Ascending aorta (tissue), 2 donors: ENCODE measurements at regions not wholly inside any gene's neighbourhood (a gene's known extent, or its start where the extent isn't known, plus 50 kb on each side); places are given as distances from the start of the nearest gene placed in this dataset.

Experiments
- DNase-seq, 2 donors: peaks; one replicate each; pipeline ENCODE4 v3.0.0-alpha.2; 2019; ENCODE audit warnings: low spot score in 2 of 2
- H3K27ac ChIP-seq, 2 donors: fragments of 200-600 bp; sonication (generic); one replicate each; pipeline ENCODE4 v1.5.1; 2016 to 2017; ENCODE audit warnings: mild to moderate bottlenecking in 1 of 2
- H3K27me3 ChIP-seq: fragments of 200-600 bp; sonication (generic); one replicate; pipeline ENCODE4 v1.5.1; 2017
- H3K36me3 ChIP-seq, 2 donors: fragments of 200-600 bp; sonication (generic); one replicate each; pipeline ENCODE4 v1.5.1; 2016
- H3K4me1 ChIP-seq, 2 donors: fragments of 200-600 bp; sonication (generic); one replicate each; pipeline ENCODE4 v1.5.1; 2016 to 2017; ENCODE audit warnings: mild to moderate bottlenecking in 1 of 2
- H3K4me3 ChIP-seq, 2 donors: fragments of 200-600 bp; sonication (generic); one replicate each; pipeline ENCODE4 v1.5.1; 2016 to 2017; ENCODE audit warnings: mild to moderate bottlenecking in 1 of 2
- H3K9me3 ChIP-seq, 2 donors: fragments of 200-600 bp; sonication (generic); one replicate each; pipeline ENCODE4 v1.5.1; 2016
- intact Hi-C: fragments of 100-400 bp; cut with DNase I; formaldehyde crosslinking; loops from one replicate; pipeline ENCODE4 v1.15.1; 2023
- TF ChIP-seq, protein P1 (sequence below), 3 experiments: fragments of 200-600 bp in 2 of 3; fragments of 450-650 bp in 1 of 3; sonication (generic) in 2 of 3; IDR thresholded peaks; one replicate each; pipeline ENCODE4 v1.5.1; 2016 to 2019; ENCODE audit warnings: antibody characterized with exemption in 3 of 3, mild to moderate bottlenecking in 1 of 3, moderate library complexity in 1 of 3

DNA sequence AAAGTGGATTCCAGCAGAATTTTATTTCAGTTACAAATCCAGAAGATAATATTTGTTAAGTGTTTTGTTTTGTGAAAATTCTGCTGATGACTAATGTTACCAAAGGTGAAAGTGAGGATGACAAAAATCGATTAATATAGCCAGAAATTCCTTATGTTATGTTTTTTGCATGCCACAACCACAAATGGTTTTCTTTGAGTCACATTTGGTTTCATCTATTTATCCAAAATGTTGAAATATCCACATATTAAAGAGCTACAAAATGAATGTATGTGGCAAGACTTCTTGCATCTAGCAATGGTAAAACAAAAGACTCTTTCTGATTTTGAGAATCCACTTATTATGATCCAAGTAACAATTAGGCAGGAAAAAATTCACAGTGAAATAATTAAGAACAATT lies 150.1 kb upstream of the LRRC4C start:
- Histone ChIP-seq H3K9me3 (no peaks in the 10 kb centered on the region), H3K4me1 (no peaks in the 10 kb centered on the region), H3K27ac (no peak overlapping the region), H3K4me3 (no peak overlapping the region), H3K27me3 (no peaks in the 10 kb centered on the region), H3K36me3 (no peaks in the 10 kb centered on the region)
- TF ChIP-seq, protein P1, sequence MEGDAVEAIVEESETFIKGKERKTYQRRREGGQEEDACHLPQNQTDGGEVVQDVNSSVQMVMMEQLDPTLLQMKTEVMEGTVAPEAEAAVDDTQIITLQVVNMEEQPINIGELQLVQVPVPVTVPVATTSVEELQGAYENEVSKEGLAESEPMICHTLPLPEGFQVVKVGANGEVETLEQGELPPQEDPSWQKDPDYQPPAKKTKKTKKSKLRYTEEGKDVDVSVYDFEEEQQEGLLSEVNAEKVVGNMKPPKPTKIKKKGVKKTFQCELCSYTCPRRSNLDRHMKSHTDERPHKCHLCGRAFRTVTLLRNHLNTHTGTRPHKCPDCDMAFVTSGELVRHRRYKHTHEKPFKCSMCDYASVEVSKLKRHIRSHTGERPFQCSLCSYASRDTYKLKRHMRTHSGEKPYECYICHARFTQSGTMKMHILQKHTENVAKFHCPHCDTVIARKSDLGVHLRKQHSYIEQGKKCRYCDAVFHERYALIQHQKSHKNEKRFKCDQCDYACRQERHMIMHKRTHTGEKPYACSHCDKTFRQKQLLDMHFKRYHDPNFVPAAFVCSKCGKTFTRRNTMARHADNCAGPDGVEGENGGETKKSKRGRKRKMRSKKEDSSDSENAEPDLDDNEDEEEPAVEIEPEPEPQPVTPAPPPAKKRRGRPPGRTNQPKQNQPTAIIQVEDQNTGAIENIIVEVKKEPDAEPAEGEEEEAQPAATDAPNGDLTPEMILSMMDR (IDR thresholded peaks at IDR 0.05), result no peak
- intact Hi-C loops, result no loop called here
- no peak for DNase-seq

DNA sequence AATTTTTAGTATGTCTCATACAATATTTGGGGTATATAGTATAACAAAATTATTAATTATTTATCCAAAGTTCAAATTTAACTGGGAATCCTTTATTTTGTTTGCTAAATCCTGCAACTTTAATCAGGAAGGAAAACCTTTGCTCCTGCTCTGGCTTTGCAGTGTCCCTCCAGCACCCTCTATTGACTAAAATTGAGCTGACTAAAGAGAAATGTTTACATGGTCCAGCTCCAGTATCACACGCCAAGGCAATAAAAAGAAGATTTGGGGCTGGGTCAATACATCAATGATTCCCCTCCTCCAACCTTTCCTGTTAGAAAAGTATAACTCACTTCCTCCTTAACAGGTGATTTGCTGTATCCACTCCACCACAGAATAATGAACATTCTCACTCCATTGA lies 153.0 kb upstream of the LRRC4C start:
- H3K4me3 ChIP-seq, result no peak overlapping the region
- TF ChIP-seq, protein P1 (IDR thresholded peaks at IDR 0.05), result no peak
- no peaks in the 10 kb centered on the region for H3K4me1 ChIP-seq
- intact Hi-C loops, result no loop called here
- H3K36me3 ChIP-seq, result no peaks in the 10 kb centered on the region
- no peak for DNase-seq
- no peaks in the 10 kb centered on the region for H3K27me3 ChIP-seq
- H3K27ac ChIP-seq, result no peak overlapping the region
- H3K9me3 ChIP-seq, result no peaks in the 10 kb centered on the region

DNA sequence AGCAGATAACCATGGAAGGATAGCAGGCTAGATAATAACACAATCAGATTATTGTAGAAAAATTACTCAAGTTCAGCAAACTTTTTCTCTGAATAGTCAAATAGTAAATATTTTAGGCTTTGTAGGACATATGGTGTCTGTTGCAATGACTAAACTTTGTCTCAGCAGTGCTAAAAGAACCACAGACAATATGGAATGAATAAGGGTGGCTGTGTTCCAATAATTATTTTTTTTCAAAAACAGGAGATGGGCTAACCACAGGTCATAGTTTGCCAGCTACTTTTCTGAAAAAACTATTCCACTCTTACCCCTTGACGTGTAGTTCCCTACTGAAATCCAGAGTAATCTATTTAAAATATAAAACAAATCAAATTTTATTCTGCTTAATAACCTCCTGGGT lies 153.9 kb upstream of the LRRC4C start:
- intact Hi-C loops, result no loop called here
- Histone ChIP-seq H3K36me3 (no peaks in the 10 kb centered on the region), H3K4me3 (no peak overlapping the region), H3K9me3 (no peaks in the 10 kb centered on the region), H3K27me3 (no peaks in the 10 kb centered on the region), H3K27ac (no peak overlapping the region), H3K4me1 (no peaks in the 10 kb centered on the region)
- no peak for DNase-seq
- TF ChIP-seq, protein P1 (IDR thresholded peaks at IDR 0.05), result no peak

DNA sequence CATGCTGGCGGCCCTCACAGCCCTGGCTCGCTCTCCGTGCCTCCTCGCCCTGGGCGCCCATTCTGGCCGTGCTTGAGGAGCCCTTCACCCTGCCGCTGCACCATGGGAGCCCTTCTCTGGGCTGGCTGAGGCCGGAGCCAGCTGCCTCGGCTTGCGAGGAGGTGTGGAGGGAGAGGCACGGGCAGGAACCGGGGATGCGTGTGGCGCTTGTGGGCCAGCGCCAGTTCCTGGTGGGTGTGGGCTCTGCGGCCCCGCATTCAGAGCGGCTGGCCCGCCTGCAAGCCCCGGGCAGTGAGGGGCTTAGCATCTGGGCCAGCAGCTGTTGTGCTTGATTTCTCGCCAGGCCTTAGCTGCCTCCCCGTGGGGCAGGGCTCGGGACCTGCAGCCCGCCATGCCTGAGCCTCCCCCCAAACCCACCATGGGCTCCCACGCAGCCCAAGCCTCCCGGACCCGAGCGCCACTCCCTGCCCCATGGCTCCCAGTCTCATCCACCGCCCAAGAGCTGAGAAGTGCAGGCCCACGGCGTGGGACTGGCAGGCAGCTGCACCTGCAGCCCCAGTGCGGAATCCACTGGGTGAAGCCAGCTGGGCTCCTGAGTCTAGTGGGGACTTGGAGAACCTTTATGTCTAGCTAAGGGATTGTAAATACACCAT lies 163.4 kb upstream of the LRRC4C start:
- no peaks in the 10 kb centered on the region for H3K27me3 ChIP-seq
- DNase-seq, result no peak
- no peaks in the 10 kb centered on the region for H3K4me1 ChIP-seq
- H3K4me3 ChIP-seq, result no peak overlapping the region
- no peaks in the 10 kb centered on the region for H3K9me3 ChIP-seq
- intact Hi-C loops, result no loop called here
- H3K27ac ChIP-seq, result no peak overlapping the region
- no peaks in the 10 kb centered on the region for H3K36me3 ChIP-seq
- TF ChIP-seq, protein P1 (IDR thresholded peaks at IDR 0.05), result no peak

DNA sequence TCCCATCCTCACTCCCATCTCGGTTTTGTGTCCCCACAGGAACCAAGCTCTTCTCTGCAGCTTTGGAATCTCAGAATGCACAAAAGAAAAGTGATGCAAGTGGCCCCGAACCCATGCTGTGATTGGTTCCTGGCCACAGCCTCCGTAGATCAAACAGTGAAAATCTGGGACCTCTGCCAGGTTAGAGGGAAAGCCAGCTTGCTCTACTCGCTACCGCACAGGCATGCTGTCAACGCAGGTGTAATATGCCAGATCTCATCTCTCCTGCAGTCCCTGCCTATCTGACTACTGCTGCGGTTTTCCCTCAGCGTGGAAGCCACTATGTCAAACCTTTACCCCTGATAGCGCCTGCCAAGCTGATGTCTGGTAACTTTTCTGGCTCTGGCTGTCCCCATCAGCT lies 200.5 kb upstream of the LRRC4C start:
- TF ChIP-seq, protein P1 (IDR thresholded peaks at IDR 0.05), result no peak
- no peak overlapping the region for H3K27ac ChIP-seq
- DNase-seq, result no peak
- H3K4me1 ChIP-seq, result no peaks in the 10 kb centered on the region
- intact Hi-C loops, result no loop called here
- no peak overlapping the region for H3K4me3 ChIP-seq
- H3K27me3 ChIP-seq, result no peaks in the 10 kb centered on the region
- no peaks in the 10 kb centered on the region for H3K9me3 ChIP-seq
- H3K36me3 ChIP-seq, result no peaks in the 10 kb centered on the region

DNA sequence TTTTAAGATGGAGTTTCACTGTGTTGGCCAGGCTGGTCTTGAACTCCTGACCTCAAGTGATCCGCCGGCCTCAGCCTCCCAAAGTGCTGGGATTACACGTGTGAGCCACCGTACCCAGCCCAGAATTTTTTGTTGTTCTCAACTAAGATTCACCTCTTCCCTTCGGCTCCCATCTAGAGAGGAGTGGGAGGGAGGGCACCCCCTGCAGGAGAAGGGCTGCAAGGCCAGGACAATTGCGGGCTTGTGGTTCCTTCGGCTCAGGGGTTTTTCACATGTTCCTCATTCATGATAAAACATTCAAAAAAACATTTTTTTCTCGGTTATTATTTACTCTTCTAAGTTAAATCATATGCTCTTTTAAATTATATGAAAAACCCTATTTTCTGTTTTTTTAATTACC lies 201.1 kb upstream of the LRRC4C start:
- Histone ChIP-seq H3K27me3 (no peaks in the 10 kb centered on the region), H3K27ac (no peak overlapping the region), H3K4me1 (no peaks in the 10 kb centered on the region), H3K36me3 (no peaks in the 10 kb centered on the region), H3K4me3 (no peak overlapping the region), H3K9me3 (no peaks in the 10 kb centered on the region)
- no peak for DNase-seq
- TF ChIP-seq, protein P1 (IDR thresholded peaks at IDR 0.05), result no peak
- intact Hi-C loops, result no loop called here
